ENCODE measurements at regions not wholly inside any gene's neighbourhood (a gene's known extent, or its start where the extent isn't known, plus 50 kb on each side); places are given as distances from the start of the nearest gene placed in this dataset.
"Not testable (repeated sequence)": the region's sequence is repeated elsewhere in the genome, so short reads cannot be mapped to it uniquely, and the experiment has no call there.

DNA sequence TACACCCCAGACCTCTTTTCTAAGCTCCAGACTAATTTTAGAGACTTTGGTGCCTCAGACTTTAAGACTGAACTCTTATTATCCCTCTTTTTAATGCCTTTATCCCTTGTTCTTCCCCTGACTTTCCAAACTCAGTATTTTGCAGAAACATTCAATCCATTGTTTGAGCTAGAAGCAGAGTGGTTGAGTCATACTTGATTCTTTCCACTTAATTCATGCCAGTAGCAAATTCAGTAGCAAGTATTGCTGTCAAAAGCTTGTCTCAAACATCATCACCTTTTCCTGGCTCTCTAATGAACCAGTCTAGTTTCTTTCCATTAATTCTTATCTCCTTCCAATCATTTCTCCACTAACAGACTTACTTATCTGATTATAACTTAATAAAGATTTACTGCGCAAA, 699.7 kb upstream of the ZNF804A start:
- Histone ChIP-seq H3K4me1 (no peaks in the 10 kb centered on the region), H3K9me3 (peaks cover 0 to 2% (median 0%) of the 10 kb centered on the region in 4 donors), H3K27me3 (no peaks in the 10 kb centered on the region), H3K4me3 (no peak overlapping the region), H3K36me3 (no peaks in the 10 kb centered on the region), H3K27ac (replicated peaks in 1 of 4) (no peak overlapping the region)
- TF ChIP-seq, protein P1, sequence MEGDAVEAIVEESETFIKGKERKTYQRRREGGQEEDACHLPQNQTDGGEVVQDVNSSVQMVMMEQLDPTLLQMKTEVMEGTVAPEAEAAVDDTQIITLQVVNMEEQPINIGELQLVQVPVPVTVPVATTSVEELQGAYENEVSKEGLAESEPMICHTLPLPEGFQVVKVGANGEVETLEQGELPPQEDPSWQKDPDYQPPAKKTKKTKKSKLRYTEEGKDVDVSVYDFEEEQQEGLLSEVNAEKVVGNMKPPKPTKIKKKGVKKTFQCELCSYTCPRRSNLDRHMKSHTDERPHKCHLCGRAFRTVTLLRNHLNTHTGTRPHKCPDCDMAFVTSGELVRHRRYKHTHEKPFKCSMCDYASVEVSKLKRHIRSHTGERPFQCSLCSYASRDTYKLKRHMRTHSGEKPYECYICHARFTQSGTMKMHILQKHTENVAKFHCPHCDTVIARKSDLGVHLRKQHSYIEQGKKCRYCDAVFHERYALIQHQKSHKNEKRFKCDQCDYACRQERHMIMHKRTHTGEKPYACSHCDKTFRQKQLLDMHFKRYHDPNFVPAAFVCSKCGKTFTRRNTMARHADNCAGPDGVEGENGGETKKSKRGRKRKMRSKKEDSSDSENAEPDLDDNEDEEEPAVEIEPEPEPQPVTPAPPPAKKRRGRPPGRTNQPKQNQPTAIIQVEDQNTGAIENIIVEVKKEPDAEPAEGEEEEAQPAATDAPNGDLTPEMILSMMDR (IDR thresholded peaks at IDR 0.05), result no peak
- TF ChIP-seq POLR2AphosphoS5 (IDR thresholded peaks at IDR 0.05) (no peak), POLR2A (IDR thresholded peaks at IDR 0.05; ENCODE audit: low read depth) (no peak), EP300 (IDR thresholded peaks at IDR 0.05) (no peak)
- no peak for DNase-seq (ENCODE audit: extremely low spot score)
- WGBS, result 86% methylated on average over 1 of the region's 1 CpG
- intact Hi-C loops (cut with DNase I), result no loop called here

DNA sequence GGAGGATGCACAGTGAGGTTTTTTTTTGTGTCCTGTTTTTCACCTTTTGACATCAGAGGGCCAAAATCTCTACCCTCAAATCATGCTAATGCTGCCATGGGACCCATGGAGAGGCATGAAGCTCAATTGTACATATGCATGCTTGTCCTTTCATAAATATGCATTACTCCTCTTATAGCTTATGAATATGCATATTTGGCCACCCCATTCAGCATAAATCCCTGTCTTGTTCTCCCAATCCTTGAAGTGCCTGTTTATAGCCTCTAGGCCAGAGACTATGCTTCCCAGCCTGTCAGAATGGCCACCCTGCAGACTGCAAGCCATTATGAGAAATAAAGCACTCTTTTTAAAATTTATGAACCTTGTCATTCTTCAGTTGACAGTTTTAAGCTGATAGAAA, 696.4 kb upstream of the ZNF804A start:
- no peaks in the 10 kb centered on the region for H3K9me3 ChIP-seq

DNA sequence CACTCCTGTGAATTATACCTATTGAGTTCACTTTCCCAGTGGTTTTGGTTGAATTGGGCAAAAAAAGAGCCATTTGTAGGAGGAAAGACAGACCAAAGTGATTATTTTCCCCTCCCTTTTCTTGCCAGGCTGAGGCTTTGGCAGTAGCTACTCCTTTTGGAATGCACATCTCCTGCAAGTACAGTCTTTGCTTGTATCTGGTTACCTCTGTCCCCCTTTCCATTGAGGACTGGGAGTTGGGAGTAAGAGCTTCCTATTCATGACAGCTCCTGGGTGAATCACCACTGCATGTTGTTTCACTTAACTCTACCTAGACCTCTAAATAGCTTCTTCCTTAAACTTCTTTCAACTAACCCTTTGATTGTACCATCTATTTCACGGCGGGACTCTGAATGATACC, 695.3 kb upstream of the ZNF804A start:
- intact Hi-C loops (cut with DNase I), result no loop called here
- TF ChIP-seq, protein P1 (IDR thresholded peaks at IDR 0.05), result no peak
- TF ChIP-seq POLR2A (IDR thresholded peaks at IDR 0.05; ENCODE audit: low read depth) (no peak), POLR2AphosphoS5 (IDR thresholded peaks at IDR 0.05) (no peak), EP300 (IDR thresholded peaks at IDR 0.05) (no peak)
- no peak overlapping the region for H3K27ac ChIP-seq (replicated peaks in 1 of 4)
- no peaks in the 10 kb centered on the region for H3K4me1 ChIP-seq
- no peaks in the 10 kb centered on the region for H3K36me3 ChIP-seq
- WGBS, result 96% methylated on average over 2 of the region's 2 CpGs
- no peaks in the 10 kb centered on the region for H3K27me3 ChIP-seq
- no peak overlapping the region for H3K4me3 ChIP-seq
- H3K9me3 ChIP-seq, result no peaks in the 10 kb centered on the region
- no peak for DNase-seq (ENCODE audit: extremely low spot score)

More for the DNA sequence above, 696.4 kb upstream of the ZNF804A start:
- Histone ChIP-seq H3K36me3 (no peaks in the 10 kb centered on the region), H3K4me1 (no peaks in the 10 kb centered on the region), H3K27ac (replicated peaks in 1 of 4) (no peak overlapping the region), H3K27me3 (no peaks in the 10 kb centered on the region), H3K4me3 (no peak overlapping the region)
- intact Hi-C loops (cut with DNase I), result no loop called here
- DNase-seq (ENCODE audit: extremely low spot score), result no peak
- TF ChIP-seq, protein P1 (IDR thresholded peaks at IDR 0.05), result no peak
- TF ChIP-seq EP300 (IDR thresholded peaks at IDR 0.05) (no peak), POLR2AphosphoS5 (IDR thresholded peaks at IDR 0.05) (no peak), POLR2A (IDR thresholded peaks at IDR 0.05; ENCODE audit: low read depth) (no peak)

DNA sequence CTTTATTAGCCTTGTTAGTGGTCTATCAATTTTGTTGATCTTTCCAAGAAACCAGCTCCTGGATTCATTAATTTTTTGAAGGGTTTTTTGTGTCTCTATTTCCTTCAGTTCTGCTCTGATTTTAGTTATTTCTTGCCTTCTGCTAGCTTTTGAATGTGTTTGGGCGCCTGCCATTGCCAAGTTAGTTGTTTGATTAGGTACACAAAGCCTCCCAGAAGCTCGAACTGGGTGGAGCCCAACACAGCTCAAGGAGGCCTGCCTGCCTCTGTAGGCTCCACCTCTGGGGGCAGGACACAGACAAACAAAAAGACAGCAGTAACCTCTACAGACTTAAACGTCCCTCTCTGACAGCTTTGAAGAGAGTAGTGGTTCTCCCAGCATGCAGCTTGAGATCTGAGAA, 682.3 kb upstream of the ZNF804A start:
- H3K27me3 ChIP-seq; DNase-seq (ENCODE audit: extremely low spot score); H3K9me3 ChIP-seq; H3K4me1 ChIP-seq; H3K4me3 ChIP-seq; intact Hi-C loops (cut with DNase I); H3K27ac ChIP-seq (replicated peaks in 1 of 4); H3K36me3 ChIP-seq: not testable (repeated sequence)
- WGBS, result 59% methylated on average over 3 of the region's 3 CpGs

DNA sequence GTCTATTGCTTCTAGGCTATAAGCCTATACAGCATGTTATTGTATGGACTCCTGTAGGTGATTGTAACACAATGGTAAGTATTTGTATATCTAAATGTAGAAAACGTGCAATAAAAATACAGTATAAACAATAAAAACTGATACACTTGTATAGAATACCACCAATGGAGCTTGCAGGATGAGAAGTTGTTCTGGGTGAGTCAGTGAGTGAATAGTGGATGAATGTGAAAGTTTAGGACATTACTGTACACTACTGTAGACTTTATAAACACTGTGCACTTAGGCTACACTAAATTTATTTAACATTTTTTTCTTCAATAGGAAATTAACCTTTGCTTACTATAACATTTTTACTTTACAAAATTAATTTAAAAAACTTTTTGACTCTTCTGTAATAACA, 679.2 kb upstream of the ZNF804A start:
- Histone ChIP-seq H3K9me3 (no peaks in the 10 kb centered on the region), H3K27ac (replicated peaks in 1 of 4) (no peak overlapping the region), H3K27me3 (no peaks in the 10 kb centered on the region), H3K36me3 (no peaks in the 10 kb centered on the region), H3K4me1 (no peaks in the 10 kb centered on the region), H3K4me3 (no peak overlapping the region)
- intact Hi-C loops (cut with DNase I), result no loop called here
- TF ChIP-seq POLR2A (IDR thresholded peaks at IDR 0.05; ENCODE audit: low read depth), result no peak
- TF ChIP-seq, protein P1 (IDR thresholded peaks at IDR 0.05), result no peak
- TF ChIP-seq POLR2AphosphoS5 (IDR thresholded peaks at IDR 0.05), result no peak
- no peak for TF ChIP-seq EP300 (IDR thresholded peaks at IDR 0.05)
- 58% methylated on average over 1 of the region's 1 CpG for WGBS
- no peak for DNase-seq (ENCODE audit: extremely low spot score)

All from esophagus muscularis mucosa (tissue), 4 donors.